Endothelial cell of umbilical vein (primary cell): ENCODE measurements at regions not wholly inside any gene's neighbourhood (a gene's known extent, or its start where the extent isn't known, plus 50 kb on each side); places are given as distances from the start of the nearest gene placed in this dataset.

Source experiments
- BruUV-seq: library from RNA; stranded (reverse); fragments of 400-500 nt; replicated peaks from 2 replicates; lab custom pipeline; 2021; lab: Mats Ljungman, UMichigan
- CTCF ChIA-PET: fragments of 300-600, 350-600 bp; sonication (Branson Sonifier 250); formaldehyde crosslinking; loops from one replicate; lab custom pipeline; 2021; ENCODE audit warnings: antibody characterized with exemption, inconsistent platforms; lab: Charles Lee
- POLR2A ChIA-PET: fragments of 300-600, 350-600 bp; sonication (Branson Sonifier 250); formaldehyde crosslinking; loops from one replicate; lab custom pipeline; 2021; ENCODE audit warnings: antibody characterized with exemption, inconsistent platforms; lab: Charles Lee
- DNase-seq: peaks from one replicate; pipeline ENCODE4 v3.0.0-alpha.2; 2011; ENCODE audit warnings: low read depth, low spot score
- FAIRE-seq: peaks from 2 replicates; lab custom pipeline; 2011; peaks lifted over from hg19 to GRCh38; lab: Jason Lieb, UNC
- H2AFZ ChIP-seq: 2 replicates; pipeline ENCODE4 v1.6.0; 2012; ENCODE audit warnings: low read depth, low read length, control low read depth, inconsistent platforms
- H3K27ac ChIP-seq: 2 replicates; pipeline ENCODE4 v1.5.1; 2011; ENCODE audit warnings: low read depth, mild to moderate bottlenecking, control low read depth, low read length, moderate library complexity; ENCODE audit not compliant: insufficient read depth
- H3K27me3 ChIP-seq, 2 experiments: 2 replicates each; pipeline versions ENCODE4 v1.6.0 to v1.6.1; 2011; ENCODE audit warnings: low read length in 2 of 2, mixed read lengths in 1 of 2; ENCODE audit not compliant: control insufficient read depth in 2 of 2, insufficient read depth in 2 of 2
- H3K36me3 ChIP-seq, 2 experiments: 2 replicates in 1 of 2; 3 replicates in 1 of 2; pipeline ENCODE4 v1.5.1; 2011; ENCODE audit warnings: low read length in 2 of 2, mild to moderate bottlenecking in 1 of 2, moderate library complexity in 1 of 2; ENCODE audit not compliant: control insufficient read depth in 2 of 2, insufficient read depth in 2 of 2; ENCODE audit errors: extremely low read depth in 1 of 2
- H3K4me1 ChIP-seq: 3 replicates; pipeline ENCODE4 v1.5.1; 2011; ENCODE audit warnings: mild to moderate bottlenecking, low read length; ENCODE audit not compliant: control insufficient read depth, insufficient read depth; ENCODE audit errors: extremely low read depth
- H3K4me2 ChIP-seq: 2 replicates; pipeline ENCODE4 v1.6.1; 2011; ENCODE audit warnings: low read length, control low read depth, mixed read lengths; ENCODE audit not compliant: insufficient read depth
- H3K4me3 ChIP-seq, 3 experiments: fragments of 200-600 bp in 1 of 3; sonication (generic), shearing (Covaris generic) in 1 of 3; replicated peaks in 1 of 3; 2 replicates each; pipeline ENCODE4 v1.5.1; 2011 to 2016; ENCODE audit warnings: control low read depth in 3 of 3, low read length in 3 of 3, mild to moderate bottlenecking in 2 of 3, inconsistent platforms in 1 of 3, low read depth in 1 of 3, moderate library complexity in 1 of 3; ENCODE audit not compliant: insufficient read depth in 1 of 3
- H3K79me2 ChIP-seq: 2 replicates; pipeline ENCODE4 v1.6.0; 2012; ENCODE audit warnings: low read length, inconsistent platforms; ENCODE audit not compliant: control insufficient read depth, insufficient read depth
- H3K9ac ChIP-seq: replicated peaks from 2 replicates; pipeline ENCODE3; 2011; ENCODE audit warnings: low read length, control low read depth; ENCODE audit not compliant: insufficient read depth; ENCODE audit errors: extremely low read depth
- H3K9me1 ChIP-seq: replicated peaks from 3 replicates; pipeline ENCODE4 v1.6.0; 2011; ENCODE audit warnings: mild to moderate bottlenecking, low read length; ENCODE audit not compliant: control insufficient read depth, insufficient read depth; ENCODE audit errors: extremely low read depth
- H3K9me3 ChIP-seq: replicated peaks from 2 replicates; pipeline ENCODE4 v1.5.1; 2012; ENCODE audit warnings: low read length, inconsistent platforms; ENCODE audit not compliant: control insufficient read depth, insufficient read depth
- H4K20me1 ChIP-seq: replicated peaks from 2 replicates; pipeline ENCODE3; 2011; ENCODE audit warnings: mild to moderate bottlenecking, low read length; ENCODE audit not compliant: control insufficient read depth, insufficient read depth; ENCODE audit errors: extremely low read depth
- EZH2 ChIP-seq: IDR thresholded peaks from 2 replicates; pipeline ENCODE4 v1.6.1; 2012; ENCODE audit warnings: borderline replicate concordance, low read depth, mild to moderate bottlenecking, moderate library complexity, low read length, inconsistent platforms; ENCODE audit not compliant: severe bottlenecking
- FOS ChIP-seq: IDR thresholded peaks from 2 replicates; pipeline ENCODE4 v1.6.1; 2011; ENCODE audit warnings: mild to moderate bottlenecking, low read length, moderate library complexity, borderline replicate concordance; ENCODE audit not compliant: insufficient read depth
- GATA2 ChIP-seq: IDR thresholded peaks from 2 replicates; pipeline ENCODE4 v1.7.0; 2011; ENCODE audit warnings: low read depth, mild to moderate bottlenecking, moderate library complexity, mixed read lengths, low read length; ENCODE audit not compliant: insufficient read length, insufficient read depth
- JUN ChIP-seq: IDR thresholded peaks from 2 replicates; pipeline ENCODE4 v1.6.1; 2011; ENCODE audit warnings: borderline replicate concordance, low read depth; ENCODE audit not compliant: insufficient read length, insufficient read depth
- MAX ChIP-seq: IDR thresholded peaks from 2 replicates; pipeline ENCODE4 v1.6.1; 2011; ENCODE audit not compliant: insufficient read depth, insufficient read length
- MYC ChIP-seq: IDR thresholded peaks from one replicate; pipeline ENCODE4 v1.6.1; 2011; ENCODE audit warnings: mild to moderate bottlenecking, low read depth, low read length
- POLR2A ChIP-seq: IDR thresholded peaks from 2 replicates; pipeline ENCODE4 v1.6.1; 2012; ENCODE audit warnings: low read depth, mild to moderate bottlenecking, control low read depth, low read length
- POLR2AphosphoS5 ChIP-seq: IDR thresholded peaks from 2 replicates; pipeline ENCODE4 v1.6.1; 2012; ENCODE audit warnings: low read depth, mild to moderate bottlenecking, control low read depth, low read length, moderate library complexity; ENCODE audit not compliant: insufficient read depth
- dilution Hi-C: fragments of 300-500 bp; cut with MboI; formaldehyde crosslinking; loops from one replicate; pipeline ENCODE4 v1.15.0; 2019; ENCODE audit warnings: low sequenced_read_pairs; ENCODE audit not compliant: extremely low pct_ligation_motif_present
- intact Hi-C: fragments of 100-400 bp; cut with micrococcal nuclease; formaldehyde crosslinking; loops from one replicate; pipeline ENCODE4 v1.10.0; 2022
- TF ChIP-seq, protein P1 (sequence below), 2 donors: IDR thresholded peaks; 1 replicate in 1 of 2; 2 replicates in 1 of 2; pipeline ENCODE4 v1.5.1; 2011; ENCODE audit warnings: low read length in 2 of 2, mild to moderate bottlenecking in 2 of 2, moderate library complexity in 2 of 2, control low read depth in 1 of 2, inconsistent platforms in 1 of 2, low read depth in 1 of 2; ENCODE audit not compliant: insufficient read depth in 1 of 2; ENCODE audit errors: extremely low read depth in 1 of 2

- Histone ChIP-seq H3K4me2 (peak overlapping the region; percentile 24), H3K36me3 (no peaks in the 10 kb centered on the region), H3K4me3 (no peak overlapping the region), H3K9ac (no peak overlapping the region), H4K20me1 (no peaks in the 10 kb centered on the region), H3K27ac (no peak overlapping the region), H3K4me1 (peaks cover 12% of the 10 kb centered on the region), H3K27me3 (no peaks in the 10 kb centered on the region), H3K9me1 (no peaks in the 10 kb centered on the region), H2AFZ (peak overlapping the region; percentile 29), H3K9me3 (no peaks in the 10 kb centered on the region), H3K79me2 (no peaks in the 10 kb centered on the region)
- FAIRE-seq (no peak), DNase-seq (peak; percentile 36)
- no TSS peak for BruUV-seq
- ChIA-PET POLR2A (no interaction called here), CTCF (interaction anchor here (1.0 kb wide), 1 partner anchor 1643 kb away, joined by 3 read pairs; no protein-coding TSS in a partner anchor)
- peak; percentile 14 for TF ChIP-seq FOS
- TF ChIP-seq EZH2 = no peak
- no peak for TF ChIP-seq POLR2AphosphoS5
- no peak for TF ChIP-seq GATA2
- no peak for TF ChIP-seq MYC
- TF ChIP-seq JUN = peak; percentile 23
- TF ChIP-seq POLR2A = no peak
- no peak for TF ChIP-seq MAX
- TF ChIP-seq, protein P1, sequence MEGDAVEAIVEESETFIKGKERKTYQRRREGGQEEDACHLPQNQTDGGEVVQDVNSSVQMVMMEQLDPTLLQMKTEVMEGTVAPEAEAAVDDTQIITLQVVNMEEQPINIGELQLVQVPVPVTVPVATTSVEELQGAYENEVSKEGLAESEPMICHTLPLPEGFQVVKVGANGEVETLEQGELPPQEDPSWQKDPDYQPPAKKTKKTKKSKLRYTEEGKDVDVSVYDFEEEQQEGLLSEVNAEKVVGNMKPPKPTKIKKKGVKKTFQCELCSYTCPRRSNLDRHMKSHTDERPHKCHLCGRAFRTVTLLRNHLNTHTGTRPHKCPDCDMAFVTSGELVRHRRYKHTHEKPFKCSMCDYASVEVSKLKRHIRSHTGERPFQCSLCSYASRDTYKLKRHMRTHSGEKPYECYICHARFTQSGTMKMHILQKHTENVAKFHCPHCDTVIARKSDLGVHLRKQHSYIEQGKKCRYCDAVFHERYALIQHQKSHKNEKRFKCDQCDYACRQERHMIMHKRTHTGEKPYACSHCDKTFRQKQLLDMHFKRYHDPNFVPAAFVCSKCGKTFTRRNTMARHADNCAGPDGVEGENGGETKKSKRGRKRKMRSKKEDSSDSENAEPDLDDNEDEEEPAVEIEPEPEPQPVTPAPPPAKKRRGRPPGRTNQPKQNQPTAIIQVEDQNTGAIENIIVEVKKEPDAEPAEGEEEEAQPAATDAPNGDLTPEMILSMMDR (IDR thresholded peaks at IDR 0.05; ENCODE audit: extremely low read depth in 1 of 2, insufficient read depth in 1 of 2, low read depth in 1 of 2, low read length in 2 of 2) = no peak
- dilution Hi-C loops (no loop called here), intact Hi-C loops (no loop called here)
These were observed 887.3 kb downstream of the DIAPH3 start for GRCh38 chr13:59276436-59276835.
